ENCODE measurements at regions not wholly inside any gene's neighbourhood (a gene's known extent, or its start where the extent isn't known, plus 50 kb on each side); places are given as distances from the start of the nearest gene placed in this dataset.

DNA sequence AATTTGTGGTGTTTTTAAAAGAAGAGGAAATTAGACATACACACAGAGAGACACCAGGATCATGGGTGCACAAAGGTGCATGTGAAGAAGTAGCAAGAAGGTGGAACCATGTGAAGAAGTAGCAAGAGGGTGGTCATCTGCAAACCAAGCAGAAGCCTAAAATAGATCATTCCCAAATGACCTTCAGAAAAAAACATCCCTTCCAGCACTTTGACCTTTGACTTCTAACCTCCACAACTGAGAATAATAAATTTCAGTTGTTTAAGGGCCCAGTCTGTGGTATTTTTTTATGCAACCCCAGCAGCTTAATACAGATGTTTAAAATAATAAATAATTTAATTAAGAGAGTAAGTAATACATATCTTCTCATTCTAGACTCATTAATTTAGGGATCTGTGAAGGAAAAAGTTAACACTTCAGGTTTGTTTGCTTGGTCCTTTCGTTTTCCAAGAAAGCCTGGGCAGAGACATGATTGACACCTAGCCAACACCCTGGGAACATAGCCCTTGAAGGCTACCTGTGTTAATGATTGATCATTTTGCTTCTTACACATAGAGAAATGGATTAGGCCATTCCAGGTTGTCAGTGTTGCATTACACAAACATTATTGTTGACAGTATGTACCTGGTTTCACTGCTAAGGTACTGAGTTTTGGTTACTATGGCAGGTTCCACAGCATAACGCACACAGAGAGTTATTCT, 1331.2 kb upstream of the GBE1 start:
- no peaks in the 10 kb centered on the region for H3K4me1 ChIP-seq (ENCODE audit: control insufficient read depth, insufficient read depth, low read length)
- H3K9me3 ChIP-seq (ENCODE audit: control insufficient read depth, insufficient read depth, low read length), result no peaks in the 10 kb centered on the region
- no peaks in the 10 kb centered on the region for H3K27me3 ChIP-seq (ENCODE audit: control insufficient read depth, insufficient read depth, low read length)
- H3K4me3 ChIP-seq (ENCODE audit: low read length), result no peak overlapping the region
- no peak for DNase-seq (ENCODE audit: low read depth, low spot score)
- WGBS (ENCODE audit: insufficient coverage, insufficient read length), result no CpG with 5 or more reads among the region's 2 CpGs
- no peak overlapping the region for H3K27ac ChIP-seq (ENCODE audit: low read length)
- no peaks in the 10 kb centered on the region for H3K36me3 ChIP-seq (ENCODE audit: control insufficient read depth, insufficient read depth, low read length)

- Histone ChIP-seq H3K4me1 (ENCODE audit: control insufficient read depth, insufficient read depth, low read length) (no peaks in the 10 kb centered on the region), H3K4me3 (ENCODE audit: low read length) (no peak overlapping the region), H3K36me3 (ENCODE audit: control insufficient read depth, insufficient read depth, low read length) (no peaks in the 10 kb centered on the region), H3K9me3 (ENCODE audit: control insufficient read depth, insufficient read depth, low read length) (no peaks in the 10 kb centered on the region), H3K27me3 (ENCODE audit: control insufficient read depth, insufficient read depth, low read length) (no peaks in the 10 kb centered on the region), H3K27ac (ENCODE audit: low read length) (no peak overlapping the region)
- no CpG with 5 or more reads among the region's 6 CpGs for WGBS (ENCODE audit: insufficient coverage, insufficient read length)
- no peak for DNase-seq (ENCODE audit: low read depth, low spot score)
Observed at GRCh38 chr3:83076041-83076440, 1314.6 kb upstream of the GBE1 start.

DNA sequence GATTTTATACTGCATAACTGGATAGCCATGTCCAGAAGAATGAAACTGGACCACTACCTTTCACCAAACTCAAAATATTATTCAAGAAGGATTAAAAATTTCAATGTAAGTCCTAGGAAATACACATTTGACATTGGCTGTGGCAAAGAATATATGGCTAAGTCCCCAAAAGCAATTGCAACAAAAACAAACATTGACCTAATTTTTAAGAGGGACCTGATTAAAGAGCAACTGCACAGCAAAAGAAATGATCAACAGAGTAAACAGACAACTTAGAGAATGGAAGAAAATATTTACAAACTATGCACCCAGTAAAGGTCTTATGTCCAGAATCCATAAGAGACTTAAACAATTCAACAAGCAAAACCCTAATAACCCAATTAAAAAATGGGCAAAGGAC, 1313.0 kb upstream of the GBE1 start:
- H3K9me3 ChIP-seq (ENCODE audit: control insufficient read depth, insufficient read depth, low read length), result no peaks in the 10 kb centered on the region
- no peaks in the 10 kb centered on the region for H3K36me3 ChIP-seq (ENCODE audit: control insufficient read depth, insufficient read depth, low read length)
- no peak overlapping the region for H3K27ac ChIP-seq (ENCODE audit: low read length)
- no peaks in the 10 kb centered on the region for H3K27me3 ChIP-seq (ENCODE audit: control insufficient read depth, insufficient read depth, low read length)
- H3K4me3 ChIP-seq (ENCODE audit: low read length), result no peak overlapping the region
- no peak for DNase-seq (ENCODE audit: low read depth, low spot score)
- H3K4me1 ChIP-seq (ENCODE audit: control insufficient read depth, insufficient read depth, low read length), result no peaks in the 10 kb centered on the region

DNA sequence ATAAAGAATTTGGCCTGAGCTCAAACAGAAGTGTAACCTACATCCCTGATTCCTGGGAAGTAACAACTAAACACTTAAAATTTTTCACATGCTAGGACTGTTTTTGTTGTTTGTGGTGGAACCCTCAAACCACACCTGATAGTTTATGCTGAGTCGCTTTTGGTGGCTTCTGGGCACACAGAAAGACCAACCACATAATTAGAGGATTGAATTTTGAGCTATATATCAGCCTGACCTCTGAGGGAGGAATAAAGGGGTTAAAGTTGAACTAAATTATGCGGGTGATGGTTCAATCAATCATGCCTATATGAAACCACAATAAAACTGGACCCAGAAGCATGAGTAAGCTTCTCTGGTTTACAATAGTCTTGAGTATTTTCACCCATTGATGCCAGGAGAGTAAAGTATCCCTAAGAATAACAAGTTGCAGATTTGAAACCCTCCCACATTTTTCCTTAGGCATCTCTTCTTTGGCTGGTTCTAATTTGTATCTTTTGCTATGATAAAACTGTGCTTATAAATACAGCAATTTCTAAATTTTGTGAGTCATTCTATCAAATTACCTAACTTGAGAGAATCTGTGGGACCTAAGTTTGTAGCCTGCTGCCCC, 1304.5 kb upstream of the GBE1 start:
- WGBS (ENCODE audit: insufficient coverage, insufficient read length), result no CpG with 5 or more reads among the region's 2 CpGs
- H3K27me3 ChIP-seq (ENCODE audit: control insufficient read depth, insufficient read depth, low read length), result no peaks in the 10 kb centered on the region

GRCh38 chr3:83063446-83063845, 1302.0 kb upstream of the GBE1 start:
- Histone ChIP-seq H3K4me1 (ENCODE audit: control insufficient read depth, insufficient read depth, low read length) (no peaks in the 10 kb centered on the region), H3K9me3 (ENCODE audit: control insufficient read depth, insufficient read depth, low read length) (no peaks in the 10 kb centered on the region), H3K4me3 (ENCODE audit: low read length) (no peak overlapping the region), H3K27me3 (ENCODE audit: control insufficient read depth, insufficient read depth, low read length) (no peaks in the 10 kb centered on the region), H3K27ac (ENCODE audit: low read length) (no peak overlapping the region), H3K36me3 (ENCODE audit: control insufficient read depth, insufficient read depth, low read length) (no peaks in the 10 kb centered on the region)
- WGBS (ENCODE audit: insufficient coverage, insufficient read length), result no CpG with 5 or more reads among the region's 2 CpGs
- DNase-seq (ENCODE audit: low read depth, low spot score), result no peak

More for the DNA sequence above, 1304.5 kb upstream of the GBE1 start:
- no peak for DNase-seq (ENCODE audit: low read depth, low spot score)
- no peaks in the 10 kb centered on the region for H3K4me1 ChIP-seq (ENCODE audit: control insufficient read depth, insufficient read depth, low read length)
- H3K4me3 ChIP-seq (ENCODE audit: low read length), result no peak overlapping the region
- H3K9me3 ChIP-seq (ENCODE audit: control insufficient read depth, insufficient read depth, low read length), result no peaks in the 10 kb centered on the region
- no peak overlapping the region for H3K27ac ChIP-seq (ENCODE audit: low read length)
- H3K36me3 ChIP-seq (ENCODE audit: control insufficient read depth, insufficient read depth, low read length), result no peaks in the 10 kb centered on the region

- Histone ChIP-seq H3K27me3 (ENCODE audit: control insufficient read depth, insufficient read depth, low read length) (no peaks in the 10 kb centered on the region), H3K4me1 (ENCODE audit: control insufficient read depth, insufficient read depth, low read length) (no peaks in the 10 kb centered on the region), H3K36me3 (ENCODE audit: control insufficient read depth, insufficient read depth, low read length) (no peaks in the 10 kb centered on the region), H3K9me3 (ENCODE audit: control insufficient read depth, insufficient read depth, low read length) (no peaks in the 10 kb centered on the region), H3K27ac (ENCODE audit: low read length) (no peak overlapping the region), H3K4me3 (ENCODE audit: low read length) (no peak overlapping the region)
- no peak for DNase-seq (ENCODE audit: low read depth, low spot score)
- WGBS (ENCODE audit: insufficient coverage, insufficient read length), result no CpG with 5 or more reads among the region's 2 CpGs
Observed at GRCh38 chr3:83048556-83048955, 1287.1 kb upstream of the GBE1 start.

DNA sequence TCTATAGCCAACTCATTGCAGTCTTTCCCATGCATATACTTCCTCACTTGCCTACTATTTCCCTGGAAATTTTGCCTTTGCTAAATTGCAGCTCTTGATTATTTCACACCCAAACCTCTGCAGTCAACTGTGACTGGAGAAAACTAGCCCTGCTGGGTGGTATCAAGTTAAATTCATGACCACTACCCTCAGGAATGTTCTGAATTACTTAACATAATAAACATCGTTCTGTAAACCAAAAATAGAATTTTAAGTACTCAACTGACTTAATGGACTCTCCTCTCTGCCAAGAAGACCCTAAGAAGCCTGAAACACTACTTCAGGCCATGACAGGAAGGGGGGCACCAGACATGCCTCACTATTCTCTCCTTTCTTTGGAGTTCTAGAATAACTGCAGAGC, 1278.0 kb upstream of the GBE1 start:
- DNase-seq (ENCODE audit: low read depth, low spot score), result no peak
- WGBS (ENCODE audit: insufficient coverage, insufficient read length), result no CpG with 5 or more reads among the region's 1 CpG
- Histone ChIP-seq H3K9me3 (ENCODE audit: control insufficient read depth, insufficient read depth, low read length) (no peaks in the 10 kb centered on the region), H3K4me3 (ENCODE audit: low read length) (no peak overlapping the region), H3K36me3 (ENCODE audit: control insufficient read depth, insufficient read depth, low read length) (no peaks in the 10 kb centered on the region), H3K27me3 (ENCODE audit: control insufficient read depth, insufficient read depth, low read length) (no peaks in the 10 kb centered on the region), H3K4me1 (ENCODE audit: control insufficient read depth, insufficient read depth, low read length) (no peaks in the 10 kb centered on the region; the same call in 1 of the 2 replicates), H3K27ac (ENCODE audit: low read length) (no peak overlapping the region)

DNA sequence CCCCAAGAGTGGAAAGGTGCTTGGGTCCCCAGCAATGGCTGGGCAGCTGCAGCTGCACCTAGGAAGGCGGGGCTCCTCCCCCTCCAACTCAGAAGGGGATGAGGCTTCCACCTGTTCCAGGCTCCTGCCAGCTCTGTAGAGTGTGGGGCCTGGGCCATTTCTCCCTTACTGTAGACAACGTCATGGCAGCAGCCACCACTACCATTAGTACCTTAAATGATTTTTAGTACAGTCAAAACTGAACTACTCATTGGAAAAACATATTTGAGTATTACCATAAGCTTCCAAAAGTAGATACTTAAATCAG, 1274.2 kb upstream of the GBE1 start:
- no peak for DNase-seq (ENCODE audit: low read depth, low spot score)
- H3K27ac ChIP-seq (ENCODE audit: low read length), result no peak overlapping the region
- no peaks in the 10 kb centered on the region for H3K27me3 ChIP-seq (ENCODE audit: control insufficient read depth, insufficient read depth, low read length)
- H3K4me3 ChIP-seq (ENCODE audit: low read length), result no peak overlapping the region
- H3K4me1 ChIP-seq (ENCODE audit: control insufficient read depth, insufficient read depth, low read length), result no peaks in the 10 kb centered on the region; the same call in 1 of the 2 replicates
- H3K36me3 ChIP-seq (ENCODE audit: control insufficient read depth, insufficient read depth, low read length), result no peaks in the 10 kb centered on the region
- no CpG with 5 or more reads among the region's 2 CpGs for WGBS (ENCODE audit: insufficient coverage, insufficient read length)
- no peaks in the 10 kb centered on the region for H3K9me3 ChIP-seq (ENCODE audit: control insufficient read depth, insufficient read depth, low read length)

DNA sequence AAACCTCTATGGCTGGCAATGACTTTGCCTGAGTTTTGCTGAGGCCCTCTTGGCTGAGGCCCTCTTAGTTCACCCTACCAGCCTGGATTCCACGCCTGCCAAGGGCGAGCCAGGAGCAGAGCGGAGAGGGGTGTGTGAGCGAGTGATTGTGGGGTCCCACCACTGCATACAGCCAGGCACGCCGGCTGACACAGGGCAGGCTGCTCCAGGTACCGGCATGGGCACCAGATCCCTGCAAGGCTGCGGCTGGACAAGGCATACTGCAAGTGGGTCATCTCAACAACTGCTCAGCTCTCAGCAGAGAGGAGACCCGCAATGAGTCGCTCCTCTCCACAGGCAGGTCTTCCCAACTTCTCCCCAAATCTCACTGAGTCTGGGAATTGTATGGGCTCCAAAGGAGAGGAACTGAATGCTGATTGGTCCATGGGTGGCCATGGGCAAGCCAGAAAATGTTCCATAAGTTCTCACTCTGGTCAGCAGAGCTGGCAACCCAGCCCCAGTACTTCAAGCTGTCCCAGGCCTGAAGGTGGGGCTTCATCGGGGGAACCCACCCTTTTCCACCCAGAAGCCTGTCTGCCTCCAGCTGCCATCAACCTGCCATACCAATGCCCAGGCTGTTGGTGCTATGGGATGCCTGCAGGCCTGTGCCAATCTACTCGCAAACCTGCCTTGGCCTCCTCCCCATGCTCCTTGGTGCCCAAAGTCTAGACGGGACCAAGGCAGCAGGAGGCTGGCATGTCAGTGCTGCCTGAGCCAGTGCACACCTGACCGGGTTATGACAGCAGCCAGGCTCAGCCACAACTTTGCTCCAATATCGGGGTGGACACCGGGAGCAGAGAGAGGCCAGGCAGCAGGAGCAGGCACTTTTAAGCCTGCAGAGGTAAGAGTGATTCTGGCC, 1273.6 kb upstream of the GBE1 start:
- no peaks in the 10 kb centered on the region for H3K9me3 ChIP-seq (ENCODE audit: control insufficient read depth, insufficient read depth, low read length)
- H3K4me1 ChIP-seq (ENCODE audit: control insufficient read depth, insufficient read depth, low read length), result no peaks in the 10 kb centered on the region; the same call in 1 of the 2 replicates
- H3K27ac ChIP-seq (ENCODE audit: low read length), result no peak overlapping the region
- H3K27me3 ChIP-seq (ENCODE audit: control insufficient read depth, insufficient read depth, low read length), result no peaks in the 10 kb centered on the region
- DNase-seq (ENCODE audit: low read depth, low spot score), result no peak
- no CpG with 5 or more reads among the region's 16 CpGs for WGBS (ENCODE audit: insufficient coverage, insufficient read length)
- no peak overlapping the region for H3K4me3 ChIP-seq (ENCODE audit: low read length)
- no peaks in the 10 kb centered on the region for H3K36me3 ChIP-seq (ENCODE audit: control insufficient read depth, insufficient read depth, low read length)

DNA sequence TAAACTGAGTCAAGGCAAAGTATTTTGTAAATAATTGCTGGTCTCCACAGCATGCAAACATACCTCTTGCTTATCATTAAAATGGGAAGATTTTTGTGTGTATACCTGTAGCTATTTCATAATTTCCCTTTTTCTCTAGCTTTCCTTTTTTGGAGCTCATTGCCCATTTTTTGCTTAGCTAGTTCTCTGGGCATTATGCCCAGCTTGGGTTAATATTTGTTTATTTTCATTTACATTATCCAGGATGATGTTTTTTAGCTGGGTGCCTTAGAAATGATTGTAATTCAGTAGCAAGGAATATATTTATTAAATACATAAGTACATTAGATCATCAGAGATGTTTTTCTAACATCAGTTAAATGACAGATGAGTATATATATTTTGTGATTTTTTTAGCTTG, 1271.7 kb upstream of the GBE1 start:
- Histone ChIP-seq H3K36me3 (ENCODE audit: control insufficient read depth, insufficient read depth, low read length) (no peaks in the 10 kb centered on the region), H3K27me3 (ENCODE audit: control insufficient read depth, insufficient read depth, low read length) (no peaks in the 10 kb centered on the region), H3K4me1 (ENCODE audit: control insufficient read depth, insufficient read depth, low read length) (no peaks in the 10 kb centered on the region; the same call in 1 of the 2 replicates), H3K27ac (ENCODE audit: low read length) (no peak overlapping the region), H3K4me3 (ENCODE audit: low read length) (no peak overlapping the region), H3K9me3 (ENCODE audit: control insufficient read depth, insufficient read depth, low read length) (no peaks in the 10 kb centered on the region)
- DNase-seq (ENCODE audit: low read depth, low spot score), result no peak
